ENCODE measurements at regions not wholly inside any gene's neighbourhood (a gene's known extent, or its start where the extent isn't known, plus 50 kb on each side); places are given as distances from the start of the nearest gene placed in this dataset.
A peak's percentile ranks its signal among the peaks of the same experiment; 100 is the strongest.
"Not testable (repeated sequence)": the region's sequence is repeated elsewhere in the genome, so short reads cannot be mapped to it uniquely, and the experiment has no call there.

DNA sequence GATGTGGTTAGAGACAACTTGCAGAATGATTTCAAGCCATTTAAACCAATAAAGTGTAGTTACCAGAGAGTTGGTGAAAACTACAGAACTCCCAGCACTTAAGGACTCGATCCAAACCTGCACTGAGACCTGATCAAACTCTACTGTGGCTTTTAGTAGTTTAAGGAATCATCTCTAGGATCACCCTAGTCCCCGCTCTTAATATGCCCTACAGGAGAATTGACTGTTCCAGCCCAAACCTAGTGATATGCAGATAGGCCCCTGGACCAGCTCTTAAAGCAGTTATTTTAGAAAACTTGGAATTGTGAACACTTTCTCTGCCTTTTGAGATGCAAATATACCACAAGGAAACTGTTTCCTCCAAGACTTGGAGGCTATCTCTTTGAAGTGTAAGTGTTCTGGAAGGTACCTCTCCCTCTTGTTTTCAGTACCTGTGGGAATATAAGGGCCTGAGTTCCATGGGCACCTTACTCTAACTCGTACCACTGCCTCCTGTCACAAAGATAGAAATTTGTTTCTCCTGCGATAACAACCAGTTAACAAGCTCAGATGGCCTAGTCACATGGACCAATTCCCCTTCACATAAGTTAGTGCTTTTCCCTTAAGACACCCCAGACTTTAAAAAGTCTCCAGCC lies 1367.2 kb upstream of the SLC39A10 start:
- intact Hi-C loops (cut with DNase I), result no loop called here
- TF ChIP-seq, protein P1, sequence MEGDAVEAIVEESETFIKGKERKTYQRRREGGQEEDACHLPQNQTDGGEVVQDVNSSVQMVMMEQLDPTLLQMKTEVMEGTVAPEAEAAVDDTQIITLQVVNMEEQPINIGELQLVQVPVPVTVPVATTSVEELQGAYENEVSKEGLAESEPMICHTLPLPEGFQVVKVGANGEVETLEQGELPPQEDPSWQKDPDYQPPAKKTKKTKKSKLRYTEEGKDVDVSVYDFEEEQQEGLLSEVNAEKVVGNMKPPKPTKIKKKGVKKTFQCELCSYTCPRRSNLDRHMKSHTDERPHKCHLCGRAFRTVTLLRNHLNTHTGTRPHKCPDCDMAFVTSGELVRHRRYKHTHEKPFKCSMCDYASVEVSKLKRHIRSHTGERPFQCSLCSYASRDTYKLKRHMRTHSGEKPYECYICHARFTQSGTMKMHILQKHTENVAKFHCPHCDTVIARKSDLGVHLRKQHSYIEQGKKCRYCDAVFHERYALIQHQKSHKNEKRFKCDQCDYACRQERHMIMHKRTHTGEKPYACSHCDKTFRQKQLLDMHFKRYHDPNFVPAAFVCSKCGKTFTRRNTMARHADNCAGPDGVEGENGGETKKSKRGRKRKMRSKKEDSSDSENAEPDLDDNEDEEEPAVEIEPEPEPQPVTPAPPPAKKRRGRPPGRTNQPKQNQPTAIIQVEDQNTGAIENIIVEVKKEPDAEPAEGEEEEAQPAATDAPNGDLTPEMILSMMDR (IDR thresholded peaks at IDR 0.05), result no peak
- ATAC-seq (no peak), DNase-seq (no peak)
- Histone ChIP-seq H3K27me3 (no peaks in the 10 kb centered on the region), H3K9me3 (no peaks in the 10 kb centered on the region), H3K36me3 (no peaks in the 10 kb centered on the region), H3K27ac (no peak overlapping the region), H3K4me1 (no peaks in the 10 kb centered on the region), H3K4me3 (no peak overlapping the region)

DNA sequence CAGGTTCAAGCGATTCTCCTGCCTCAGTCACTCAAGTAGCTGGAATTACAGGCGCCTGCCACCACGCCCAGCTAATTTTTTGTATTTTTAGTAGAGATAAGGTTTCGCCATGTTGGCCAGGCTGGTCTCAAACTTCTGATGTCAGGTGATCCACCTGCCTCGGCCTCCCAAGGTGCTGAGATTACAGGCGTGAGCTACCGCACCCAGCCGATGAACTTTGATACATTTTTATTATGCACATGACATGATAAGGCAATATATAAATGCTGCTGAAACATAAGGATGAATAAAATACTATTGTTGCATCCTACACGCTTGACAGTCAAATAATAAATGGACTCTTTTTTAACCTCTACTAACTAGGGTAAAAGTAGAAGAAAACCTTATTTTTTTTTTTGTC lies 1380.4 kb upstream of the SLC39A10 start:
- H3K27ac ChIP-seq; ATAC-seq; H3K27me3 ChIP-seq; H3K36me3 ChIP-seq; H3K4me1 ChIP-seq; intact Hi-C loops (cut with DNase I); H3K9me3 ChIP-seq; H3K4me3 ChIP-seq: not testable (repeated sequence)
- peak in 1 of 4 donors; percentile 18 for DNase-seq

- Histone ChIP-seq H3K27me3 (no peaks in the 10 kb centered on the region), H3K4me1 (no peaks in the 10 kb centered on the region), H3K9me3 (no peaks in the 10 kb centered on the region), H3K27ac (no peak overlapping the region), H3K4me3 (no peak overlapping the region), H3K36me3 (no peaks in the 10 kb centered on the region)
- DNase-seq, result no peak
- TF ChIP-seq, protein P1 (IDR thresholded peaks at IDR 0.05), result no peak
- intact Hi-C loops (cut with DNase I), result no loop called here
- no peak for ATAC-seq
Observed at GRCh38 chr2:194271293-194271961, 1385.6 kb upstream of the SLC39A10 start.

DNA sequence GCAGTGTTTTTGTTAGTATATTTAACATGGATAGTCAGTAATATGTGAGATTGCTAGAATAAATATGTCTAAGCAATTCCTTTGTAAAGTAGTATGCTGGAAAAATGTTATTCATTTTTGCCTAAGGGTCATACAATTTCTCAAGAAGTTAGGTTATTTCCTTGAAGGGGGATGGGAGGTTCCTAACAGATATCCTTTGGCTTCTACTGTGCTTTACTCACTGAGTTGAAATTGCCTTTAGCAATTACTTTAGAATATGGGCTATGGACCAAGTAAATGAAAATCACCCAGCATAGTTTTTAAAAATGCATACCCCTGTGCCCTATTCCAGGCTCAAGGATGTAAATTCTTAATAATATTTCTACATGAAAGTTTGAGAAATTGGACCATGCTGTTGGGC lies 1386.4 kb upstream of the SLC39A10 start:
- Histone ChIP-seq H3K27ac (no peak overlapping the region), H3K27me3 (no peaks in the 10 kb centered on the region), H3K9me3 (no peaks in the 10 kb centered on the region), H3K4me1 (no peaks in the 10 kb centered on the region), H3K36me3 (no peaks in the 10 kb centered on the region), H3K4me3 (no peak overlapping the region)
- ATAC-seq (no peak), DNase-seq (no peak)
- intact Hi-C loops (cut with DNase I), result no loop called here
- TF ChIP-seq, protein P1 (IDR thresholded peaks at IDR 0.05), result no peak

GRCh38 chr2:194264586-194264985 lies 1392.4 kb upstream of the SLC39A10 start:
- intact Hi-C loops (cut with DNase I), result no loop called here
- H3K4me1 ChIP-seq, result no peaks in the 10 kb centered on the region
- H3K9me3 ChIP-seq, result no peaks in the 10 kb centered on the region
- H3K36me3 ChIP-seq, result no peaks in the 10 kb centered on the region
- H3K27me3 ChIP-seq, result no peaks in the 10 kb centered on the region
- peak in 1 of 4 donors; percentile 49 for DNase-seq
- TF ChIP-seq, protein P1 (IDR thresholded peaks at IDR 0.05), result no peak
- ATAC-seq, result no peak
- no peak overlapping the region for H3K4me3 ChIP-seq
- no peak overlapping the region for H3K27ac ChIP-seq

All from left lung (tissue), 4 donors.